Astrocyte (in vitro differentiated cells and primary cell): ENCODE measurements at regions not wholly inside any gene's neighbourhood (a gene's known extent, or its start where the extent isn't known, plus 50 kb on each side); places are given as distances from the start of the nearest gene placed in this dataset.

Source experiments
- EZH2 ChIP-seq: IDR thresholded peaks from 2 replicates; pipeline ENCODE4 v1.6.1; 2012; ENCODE audit warnings: mild to moderate bottlenecking, low read length, inconsistent platforms; ENCODE audit not compliant: insufficient read depth
- TF ChIP-seq, protein P1 (sequence below): IDR thresholded peaks from 2 replicates; pipeline ENCODE4 v1.5.1; 2011; ENCODE audit warnings: low read depth, mild to moderate bottlenecking, inconsistent platforms, low read length, moderate library complexity; ENCODE audit not compliant: insufficient read depth

DNA sequence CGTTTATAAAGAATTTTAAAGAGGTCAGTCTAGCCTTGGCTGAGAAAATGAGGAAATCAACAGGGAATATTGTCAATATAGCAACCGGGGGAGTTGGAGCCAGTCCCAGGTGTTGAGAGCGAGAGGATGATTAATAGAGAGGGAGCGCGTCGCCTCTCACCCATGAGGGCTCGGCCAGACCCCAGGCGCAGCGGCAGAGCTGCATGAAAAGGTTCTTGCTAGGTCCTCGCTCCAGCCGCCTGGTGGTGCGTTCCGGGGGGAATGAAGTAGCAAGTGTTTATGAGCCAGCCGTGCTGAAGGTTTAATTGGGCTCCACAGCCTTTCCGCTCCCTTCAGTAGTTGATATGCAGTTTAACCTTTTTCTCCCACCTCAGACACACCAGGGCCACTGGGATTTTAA is 167.3 kb upstream of the IRX1 start:
- no peak for TF ChIP-seq EZH2
- TF ChIP-seq, protein P1, sequence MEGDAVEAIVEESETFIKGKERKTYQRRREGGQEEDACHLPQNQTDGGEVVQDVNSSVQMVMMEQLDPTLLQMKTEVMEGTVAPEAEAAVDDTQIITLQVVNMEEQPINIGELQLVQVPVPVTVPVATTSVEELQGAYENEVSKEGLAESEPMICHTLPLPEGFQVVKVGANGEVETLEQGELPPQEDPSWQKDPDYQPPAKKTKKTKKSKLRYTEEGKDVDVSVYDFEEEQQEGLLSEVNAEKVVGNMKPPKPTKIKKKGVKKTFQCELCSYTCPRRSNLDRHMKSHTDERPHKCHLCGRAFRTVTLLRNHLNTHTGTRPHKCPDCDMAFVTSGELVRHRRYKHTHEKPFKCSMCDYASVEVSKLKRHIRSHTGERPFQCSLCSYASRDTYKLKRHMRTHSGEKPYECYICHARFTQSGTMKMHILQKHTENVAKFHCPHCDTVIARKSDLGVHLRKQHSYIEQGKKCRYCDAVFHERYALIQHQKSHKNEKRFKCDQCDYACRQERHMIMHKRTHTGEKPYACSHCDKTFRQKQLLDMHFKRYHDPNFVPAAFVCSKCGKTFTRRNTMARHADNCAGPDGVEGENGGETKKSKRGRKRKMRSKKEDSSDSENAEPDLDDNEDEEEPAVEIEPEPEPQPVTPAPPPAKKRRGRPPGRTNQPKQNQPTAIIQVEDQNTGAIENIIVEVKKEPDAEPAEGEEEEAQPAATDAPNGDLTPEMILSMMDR: no peak
